Thymus (tissue), 11 donors: ENCODE measurements at regions not wholly inside any gene's neighbourhood (a gene's known extent, or its start where the extent isn't known, plus 50 kb on each side); places are given as distances from the start of the nearest gene placed in this dataset.

Source experiments
- DNase-seq, 9 donors: peaks; one replicate each; pipeline ENCODE4 v3.0.0-alpha.2; 2013; ENCODE audit warnings: low spot score in 9 of 9, low read depth in 6 of 9, missing footprints in 1 of 9
- H3K27ac ChIP-seq, 2 donors: one replicate each; pipeline ENCODE4 v1.5.1; 2013; ENCODE audit warnings: control low read depth in 1 of 2, low read depth in 1 of 2, low read length in 1 of 2, mild to moderate bottlenecking in 1 of 2, moderate library complexity in 1 of 2
- H3K27me3 ChIP-seq, 2 donors: one replicate each; pipeline ENCODE4 v1.5.1; 2013; ENCODE audit warnings: low read length in 1 of 2; ENCODE audit not compliant: control insufficient read depth in 2 of 2, insufficient read depth in 1 of 2
- H3K36me3 ChIP-seq, 2 donors: one replicate each; pipeline ENCODE4 v1.5.1; 2013; ENCODE audit warnings: low read length in 1 of 2, mild to moderate bottlenecking in 1 of 2, moderate library complexity in 1 of 2; ENCODE audit not compliant: control insufficient read depth in 2 of 2, insufficient read depth in 2 of 2
- H3K4me1 ChIP-seq, 2 donors: one replicate each; pipeline ENCODE4 v1.5.1; 2013; ENCODE audit warnings: low read length in 2 of 2; ENCODE audit not compliant: control insufficient read depth in 2 of 2, insufficient read depth in 2 of 2
- H3K4me3 ChIP-seq, 2 donors: one replicate each; pipeline ENCODE4 v1.5.1; 2013; ENCODE audit warnings: low read length in 2 of 2, control low read depth in 1 of 2, mild to moderate bottlenecking in 1 of 2
- H3K9me3 ChIP-seq, 2 donors: one replicate each; pipeline ENCODE4 v1.5.1; 2013; ENCODE audit warnings: low read length in 1 of 2, mild to moderate bottlenecking in 1 of 2; ENCODE audit not compliant: control insufficient read depth in 2 of 2, insufficient read depth in 1 of 2
- WGBS: extraction: QIAGEN DNeasy Blood & Tissue Kit; methylation state at CpG from one replicate; pipeline ENCODE4 v1.1.7; 2013; 5-methylcytosine and 5-hydroxymethylcytosine counted together
- donor health status: healthy.

DNA sequence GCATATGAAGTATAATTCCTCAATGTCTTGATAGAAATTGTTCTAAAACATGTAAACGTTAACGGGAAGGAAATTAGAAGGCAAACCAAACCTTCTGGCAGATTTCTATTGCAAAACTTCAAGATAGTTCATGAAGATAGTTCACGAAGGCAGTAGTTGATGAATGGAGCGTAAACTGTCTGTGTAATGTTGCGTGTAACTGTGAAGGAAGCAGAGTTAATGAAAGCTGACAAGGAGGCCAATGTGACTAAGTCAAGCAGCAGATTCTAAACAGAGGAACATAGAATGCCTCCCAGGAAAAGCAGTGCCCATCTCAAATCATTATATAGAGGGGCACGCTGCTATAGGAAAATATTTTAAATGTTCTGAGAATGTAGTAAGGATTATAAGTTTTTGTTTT lies 659.7 kb upstream of the IGFBP3 start:
- Histone ChIP-seq H3K9me3 (no peaks in the 10 kb centered on the region), H3K27me3 (no peaks in the 10 kb centered on the region), H3K4me1 (no peaks in the 10 kb centered on the region), H3K27ac (no peak overlapping the region), H3K4me3 (no peak overlapping the region), H3K36me3 (no peaks in the 10 kb centered on the region)
- 92% methylated on average over 6 of the region's 6 CpGs for WGBS
- DNase-seq, result no peak

DNA sequence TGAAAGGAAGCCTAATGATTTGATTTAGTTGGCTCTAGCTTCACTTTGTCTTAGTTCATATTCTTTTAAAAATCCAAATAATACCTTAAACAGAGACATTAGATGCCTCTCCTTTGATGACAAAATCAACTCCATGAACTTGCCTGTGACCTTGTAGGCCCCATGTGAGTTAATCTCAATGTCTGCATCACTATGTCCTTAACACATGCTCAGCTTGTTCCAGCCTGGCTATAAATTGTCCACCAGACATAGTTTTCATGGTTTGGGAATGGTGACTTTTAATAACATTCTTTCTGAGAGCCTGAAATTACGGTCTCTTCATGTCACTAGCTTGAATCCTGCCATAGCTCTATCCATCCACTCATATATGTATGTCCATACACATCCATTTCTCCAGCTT lies 656.3 kb upstream of the IGFBP3 start:
- WGBS, result 89% methylated on average over 1 of the region's 1 CpG

DNA sequence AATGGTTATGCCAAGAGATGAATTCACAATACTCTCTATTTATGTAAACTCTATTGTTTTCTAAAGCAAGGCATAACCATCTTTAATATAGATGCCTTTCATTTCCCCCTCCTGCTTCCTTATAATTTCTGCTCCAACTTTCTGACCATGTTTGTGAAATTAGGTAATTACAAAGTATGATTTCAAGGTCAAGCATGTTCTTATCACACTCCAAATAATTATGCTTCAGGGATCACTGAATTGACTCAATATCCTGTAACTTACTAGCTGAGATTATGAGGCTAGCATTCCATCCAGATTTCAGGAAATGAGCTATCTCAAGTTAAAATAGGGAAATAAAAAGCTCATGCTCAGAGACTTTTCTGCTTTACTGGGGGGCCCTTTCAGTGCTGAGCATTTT lies 655.9 kb upstream of the IGFBP3 start:
- DNase-seq, result no peak
- Histone ChIP-seq H3K4me1 (no peaks in the 10 kb centered on the region), H3K4me3 (no peak overlapping the region), H3K9me3 (no peaks in the 10 kb centered on the region), H3K27me3 (no peaks in the 10 kb centered on the region), H3K36me3 (no peaks in the 10 kb centered on the region), H3K27ac (no peak overlapping the region)

More for the DNA sequence above, 656.3 kb upstream of the IGFBP3 start:
- no peak overlapping the region for H3K4me3 ChIP-seq
- H3K36me3 ChIP-seq, result no peaks in the 10 kb centered on the region
- no peak for DNase-seq
- no peaks in the 10 kb centered on the region for H3K27me3 ChIP-seq
- no peak overlapping the region for H3K27ac ChIP-seq
- no peaks in the 10 kb centered on the region for H3K9me3 ChIP-seq
- no peaks in the 10 kb centered on the region for H3K4me1 ChIP-seq

DNA sequence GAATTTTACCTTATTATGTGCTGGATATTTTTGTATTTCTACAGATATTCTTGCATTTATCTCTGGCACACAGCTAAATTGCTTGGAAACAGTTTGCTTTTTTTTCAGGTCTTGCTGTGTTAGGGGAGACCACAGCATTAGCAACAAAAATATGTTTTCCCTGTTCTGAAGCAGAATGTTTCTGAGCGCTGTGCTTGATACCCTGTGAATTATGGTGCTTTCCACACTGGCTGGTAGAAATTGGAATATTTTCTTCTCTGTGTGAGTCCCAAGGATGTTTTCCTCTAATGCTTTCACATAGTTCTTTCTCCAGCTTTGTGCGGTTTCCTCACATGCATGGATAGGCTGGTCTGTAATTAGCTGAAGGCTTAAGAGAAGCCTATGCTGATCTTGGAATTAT lies 651.6 kb upstream of the IGFBP3 start:
- no peaks in the 10 kb centered on the region for H3K9me3 ChIP-seq
- no peak for DNase-seq
- 62% methylated on average over 2 of the region's 2 CpGs for WGBS
- no peak overlapping the region for H3K27ac ChIP-seq
- H3K36me3 ChIP-seq, result no peaks in the 10 kb centered on the region
- H3K4me3 ChIP-seq, result no peak overlapping the region
- H3K4me1 ChIP-seq, result no peaks in the 10 kb centered on the region
- no peaks in the 10 kb centered on the region for H3K27me3 ChIP-seq

DNA sequence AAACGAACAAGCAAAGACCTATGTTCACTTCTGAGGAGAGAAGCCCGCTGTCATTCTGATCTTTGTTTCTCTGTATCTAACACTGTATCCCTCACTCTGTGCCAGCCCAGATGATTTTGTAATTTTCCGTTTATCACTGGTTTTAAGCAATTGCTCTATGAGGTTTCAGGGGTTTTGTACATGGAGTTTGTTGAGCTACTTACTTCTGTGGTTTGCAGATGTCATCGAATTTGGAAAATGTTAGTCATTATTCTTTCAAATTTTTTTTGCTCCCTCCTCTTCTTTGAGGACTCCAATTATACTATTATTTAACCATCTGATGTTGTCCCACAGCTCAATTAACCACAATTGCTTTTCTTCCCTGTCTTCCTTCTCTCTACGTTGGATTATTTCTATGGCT lies 650.9 kb upstream of the IGFBP3 start:
- no peak overlapping the region for H3K27ac ChIP-seq
- WGBS, result 94% methylated on average over 5 of the region's 5 CpGs
- H3K36me3 ChIP-seq, result no peaks in the 10 kb centered on the region
- H3K9me3 ChIP-seq, result no peaks in the 10 kb centered on the region
- H3K27me3 ChIP-seq, result no peaks in the 10 kb centered on the region
- H3K4me1 ChIP-seq, result no peaks in the 10 kb centered on the region
- H3K4me3 ChIP-seq, result no peak overlapping the region
- no peak for DNase-seq

DNA sequence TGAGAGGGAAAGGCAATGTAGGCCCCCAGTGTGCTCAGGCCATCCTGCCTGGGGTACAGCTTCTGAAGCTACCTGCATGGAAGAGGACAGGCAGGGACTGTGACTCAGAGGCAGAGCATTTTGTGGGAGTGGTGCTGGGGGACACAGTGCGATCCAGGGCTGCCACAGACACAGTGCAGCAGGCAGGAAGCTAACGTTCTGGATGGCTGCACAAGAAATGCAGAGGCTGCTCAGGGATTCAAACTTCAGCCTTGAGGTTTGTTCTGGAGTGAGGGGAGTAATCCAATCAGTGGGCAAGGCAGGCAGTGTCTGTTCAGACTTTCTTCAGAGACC lies 648.0 kb upstream of the IGFBP3 start:
- 59% methylated on average over 2 of the region's 2 CpGs for WGBS
- H3K27ac ChIP-seq, result no peak overlapping the region
- no peak for DNase-seq

DNA sequence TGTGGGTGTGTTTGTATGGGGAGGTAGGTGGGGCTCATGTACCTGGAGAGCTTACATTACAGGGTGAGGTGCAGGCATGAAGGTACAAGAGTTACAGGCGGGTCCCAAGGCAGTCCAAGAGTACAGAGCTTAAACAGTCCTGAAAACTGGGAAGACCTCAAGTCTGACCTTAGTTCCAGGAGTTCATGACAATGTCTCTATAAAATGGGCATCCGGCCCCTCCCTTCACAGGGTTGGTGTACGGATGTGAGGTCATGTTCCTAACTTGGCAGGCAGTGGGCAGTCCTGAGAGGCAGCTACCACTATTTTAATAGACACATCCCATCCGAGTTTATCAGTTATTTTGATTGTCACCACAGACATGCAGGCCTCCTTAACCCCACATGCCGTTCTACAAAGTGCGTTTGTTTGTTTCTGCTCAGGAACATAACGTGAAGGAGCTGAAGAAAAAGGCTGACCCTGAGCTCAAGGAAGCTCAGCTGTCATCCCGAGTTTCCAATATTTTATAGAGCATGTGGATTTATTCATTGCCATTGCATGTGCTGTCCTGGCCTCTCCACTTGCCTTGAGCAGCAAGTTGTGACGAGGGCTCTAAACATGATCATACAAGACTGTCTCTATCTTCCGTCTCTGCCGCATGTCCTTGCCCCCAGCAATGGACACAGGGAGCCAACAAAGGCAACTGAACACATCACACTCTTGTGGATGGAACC lies 647.5 kb upstream of the IGFBP3 start:
- 88% methylated on average over 11 of the region's 11 CpGs for WGBS
- no peak overlapping the region for H3K27ac ChIP-seq

More for the DNA sequence above, 648.0 kb upstream of the IGFBP3 start:
- H3K9me3 ChIP-seq, result no peaks in the 10 kb centered on the region
- no peaks in the 10 kb centered on the region for H3K4me1 ChIP-seq
- no peak overlapping the region for H3K4me3 ChIP-seq
- H3K27me3 ChIP-seq, result no peaks in the 10 kb centered on the region
- H3K36me3 ChIP-seq, result no peaks in the 10 kb centered on the region

DNA sequence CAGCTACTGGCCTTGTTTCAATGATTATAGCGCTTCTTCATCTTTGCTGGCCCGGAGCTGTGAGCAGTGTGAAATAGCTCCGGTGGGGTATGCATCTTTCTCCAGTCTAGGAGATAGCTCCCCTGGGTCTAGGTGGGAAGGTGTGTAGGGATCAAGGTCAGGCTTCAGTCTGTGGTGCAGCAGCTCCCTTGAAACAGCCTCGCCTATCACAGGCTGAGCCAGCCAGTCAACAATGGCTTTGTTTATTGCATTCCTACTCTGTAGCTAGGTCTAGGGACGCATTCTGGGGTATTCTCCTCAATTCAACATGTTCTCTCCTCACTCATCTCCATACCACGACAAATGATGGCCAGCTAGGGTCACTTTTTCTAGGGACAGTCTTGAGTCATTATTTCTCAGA lies 646.8 kb upstream of the IGFBP3 start:
- Histone ChIP-seq H3K4me1 (no peaks in the 10 kb centered on the region), H3K36me3 (no peaks in the 10 kb centered on the region), H3K27ac (no peak overlapping the region), H3K9me3 (no peaks in the 10 kb centered on the region), H3K4me3 (no peak overlapping the region), H3K27me3 (no peaks in the 10 kb centered on the region)
- 87% methylated on average over 6 of the region's 6 CpGs for WGBS
- no peak for DNase-seq

More for the DNA sequence above, 647.5 kb upstream of the IGFBP3 start:
- Histone ChIP-seq H3K36me3 (no peaks in the 10 kb centered on the region), H3K27me3 (no peaks in the 10 kb centered on the region), H3K4me3 (no peak overlapping the region), H3K9me3 (no peaks in the 10 kb centered on the region), H3K4me1 (no peaks in the 10 kb centered on the region)
- DNase-seq, result no peak

DNA sequence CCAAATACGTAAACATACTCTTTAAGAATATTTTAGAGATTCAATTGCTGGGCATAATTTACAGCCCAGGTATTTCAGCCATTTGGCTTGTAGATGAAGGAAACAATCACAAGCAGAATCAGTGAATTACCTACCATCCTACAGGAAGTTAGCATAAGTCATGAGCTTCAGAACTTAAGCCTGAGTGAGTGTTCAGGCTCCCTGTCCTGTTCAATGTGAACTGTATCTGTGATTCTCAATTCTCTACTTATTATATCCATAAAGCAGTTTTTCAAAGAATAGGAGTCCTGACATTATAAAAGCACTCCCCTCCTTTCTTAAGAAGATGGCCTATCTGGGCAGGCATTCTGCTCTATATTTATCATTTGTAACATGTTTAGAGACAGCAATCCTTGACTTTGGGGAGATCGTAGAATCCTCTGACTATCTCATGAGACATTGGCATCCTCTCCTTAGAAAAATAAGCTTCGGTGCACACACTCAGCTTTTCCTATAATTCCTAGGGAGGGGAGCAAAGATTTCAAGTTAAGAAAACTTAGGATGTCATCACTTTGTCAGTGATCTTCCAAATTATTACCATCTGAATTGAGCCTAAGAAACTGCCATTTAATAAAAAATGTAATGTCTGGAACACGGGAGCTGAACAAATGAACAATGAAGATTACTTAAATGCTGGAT lies 645.2 kb upstream of the IGFBP3 start:
- no peak overlapping the region for H3K4me3 ChIP-seq
- no peak for DNase-seq
- no peaks in the 10 kb centered on the region for H3K4me1 ChIP-seq
- no peak overlapping the region for H3K27ac ChIP-seq
- no peaks in the 10 kb centered on the region for H3K9me3 ChIP-seq
- H3K36me3 ChIP-seq, result no peaks in the 10 kb centered on the region
- 93% methylated on average over 4 of the region's 4 CpGs for WGBS
- no peaks in the 10 kb centered on the region for H3K27me3 ChIP-seq
